Common myeloid progenitor, CD34-positive (primary cell): ENCODE measurements at regions not wholly inside any gene's neighbourhood (a gene's known extent, or its start where the extent isn't known, plus 50 kb on each side); places are given as distances from the start of the nearest gene placed in this dataset.

Experiments
- CTCF ChIA-PET: fragments of 350-600 bp; sonication (Branson Sonifier 250); formaldehyde crosslinking; loops from one replicate; lab custom pipeline; 2021; ENCODE audit warnings: antibody characterized with exemption; lab: Charles Lee
- POLR2A ChIA-PET: fragments of 350-600 bp; sonication (Branson Sonifier 250); formaldehyde crosslinking; loops from one replicate; lab custom pipeline; 2021; ENCODE audit warnings: antibody characterized with exemption; lab: Charles Lee
- DNase-seq, 3 donors: peaks; one replicate each; pipeline versions ENCODE4 v3.0.0 to v3.0.0-alpha.2; 2013
- H3K27ac ChIP-seq, 2 experiments: 1 replicate in 1 of 2; 2 replicates in 1 of 2; pipeline ENCODE4 v1.7.0; 2013; ENCODE audit warnings: inconsistent platforms in 2 of 2, low read length in 2 of 2, mild to moderate bottlenecking in 2 of 2, low read depth in 1 of 2, moderate library complexity in 1 of 2; ENCODE audit not compliant: severe bottlenecking in 2 of 2, insufficient read depth in 1 of 2, poor library complexity in 1 of 2
- H3K27me3 ChIP-seq, 5 experiments: replicated peaks in 2 of 5; 1 replicate in 3 of 5; 2 replicates in 2 of 5; pipeline versions ENCODE4 v1.6.1 to v1.7.0; 2013; ENCODE audit warnings: low read length in 4 of 5, mild to moderate bottlenecking in 2 of 5, moderate library complexity in 2 of 5, inconsistent platforms in 1 of 5; ENCODE audit not compliant: insufficient read depth in 5 of 5, control insufficient read depth in 4 of 5
- H3K36me3 ChIP-seq, 4 experiments: 1 replicate in 2 of 4; 2 replicates in 2 of 4; pipeline versions ENCODE4 v1.6.1 to v1.7.0; 2013; ENCODE audit warnings: low read length in 3 of 4, control low read depth in 1 of 4, mild to moderate bottlenecking in 1 of 4; ENCODE audit not compliant: control insufficient read depth in 4 of 4, insufficient read depth in 4 of 4
- H3K4me1 ChIP-seq, 4 experiments: 1 replicate in 3 of 4; 2 replicates in 1 of 4; pipeline versions ENCODE4 v1.6.1 to v1.7.1; 2013; ENCODE audit warnings: low read length in 3 of 4, mild to moderate bottlenecking in 3 of 4, control low read depth in 1 of 4, inconsistent platforms in 1 of 4, moderate library complexity in 1 of 4; ENCODE audit not compliant: control insufficient read depth in 4 of 4, insufficient read depth in 4 of 4; ENCODE audit errors: control extremely low read depth in 1 of 4
- H3K4me3 ChIP-seq, 7 experiments: 1 replicate in 4 of 7; 2 replicates in 3 of 7; pipeline versions ENCODE4 v1.5.1 to v1.7.0; 2013; ENCODE audit warnings: mild to moderate bottlenecking in 7 of 7, low read length in 6 of 7, moderate library complexity in 6 of 7, inconsistent platforms in 2 of 7, low read depth in 2 of 7, control low read depth in 1 of 7; ENCODE audit not compliant: insufficient read depth in 4 of 7, control insufficient read depth in 1 of 7; ENCODE audit errors: extremely low read depth in 1 of 7
- H3K9me3 ChIP-seq, 5 experiments: 1 replicate in 4 of 5; 2 replicates in 1 of 5; pipeline versions ENCODE4 v1.6.1 to v1.7.1; 2013; ENCODE audit warnings: low read length in 4 of 5, mild to moderate bottlenecking in 2 of 5, inconsistent platforms in 1 of 5, low read depth in 1 of 5, moderate library complexity in 1 of 5; ENCODE audit not compliant: control insufficient read depth in 4 of 5, insufficient read depth in 2 of 5; ENCODE audit errors: control extremely low read depth in 1 of 5
- WGBS: methylation state at CpG from one replicate; pipeline ENCODE4 v1.1.5; 2013; ENCODE audit not compliant: insufficient coverage; 5-methylcytosine and 5-hydroxymethylcytosine counted together

GRCh38 chrX:20454117-20454516 lies 187.4 kb upstream of the RPS6KA3 start:
- WGBS, result 50% methylated on average over 2 of the region's 3 CpGs
- peaks cover 0 to 6% (median 0%) of the 10 kb centered on the region in 4 experiments for H3K4me1 ChIP-seq
- H3K4me3 ChIP-seq, result no peak overlapping the region
- peaks cover 0 to 14% (median 0%) of the 10 kb centered on the region in 5 experiments for H3K27me3 ChIP-seq
- POLR2A ChIA-PET, result no interaction called here
- peak in 2 of 3 donors; percentile 9 to 19 for DNase-seq
- CTCF ChIA-PET, result no interaction called here
- no peaks in the 10 kb centered on the region for H3K9me3 ChIP-seq
- no peaks in the 10 kb centered on the region for H3K36me3 ChIP-seq
- H3K27ac ChIP-seq, result no peak overlapping the region

- ChIA-PET POLR2A (no interaction called here), CTCF (no interaction called here)
- Histone ChIP-seq H3K27ac (peak overlapping the region in 1 of 2 experiments; percentile 54), H3K4me3 (no peak overlapping the region), H3K9me3 (no peaks in the 10 kb centered on the region), H3K4me1 (peaks cover 0 to 6% (median 0%) of the 10 kb centered on the region in 4 experiments), H3K36me3 (no peaks in the 10 kb centered on the region), H3K27me3 (peaks cover 0 to 10% (median 0%) of the 10 kb centered on the region in 5 experiments)
- DNase-seq, result peak; percentile 9 to 64 (median 55)
- WGBS, result 100% methylated on average over 1 of the region's 4 CpGs
These were observed 185.8 kb upstream of the RPS6KA3 start for GRCh38 chrX:20452487-20452886.

GRCh38 chrX:20451929-20452328 lies 185.2 kb upstream of the RPS6KA3 start:
- Histone ChIP-seq H3K27me3 (peaks cover 0 to 10% (median 0%) of the 10 kb centered on the region in 5 experiments), H3K9me3 (no peaks in the 10 kb centered on the region), H3K4me3 (no peak overlapping the region), H3K27ac (peak overlapping the region in 1 of 2 experiments; percentile 54), H3K36me3 (no peaks in the 10 kb centered on the region), H3K4me1 (peaks cover 0 to 6% (median 0%) of the 10 kb centered on the region in 4 experiments)
- CTCF ChIA-PET, result no interaction called here
- WGBS, result no CpG with 5 or more reads among the region's 2 CpGs
- POLR2A ChIA-PET, result no interaction called here
- no peak for DNase-seq

- no peak overlapping the region for H3K27ac ChIP-seq
- POLR2A ChIA-PET, result no interaction called here
These were observed 178.4 kb upstream of the RPS6KA3 start for GRCh38 chrX:20445109-20445508.

GRCh38 chrX:20442597-20442996 lies 175.9 kb upstream of the RPS6KA3 start:
- WGBS, result no CpG with 5 or more reads among the region's 3 CpGs
- DNase-seq, result peak; percentile 84 to 90 (median 86)
- ChIA-PET CTCF (interaction anchor here (1.6 kb wide), 1 partner anchor 184 kb away, joined by 3 read pairs; no protein-coding TSS in a partner anchor), POLR2A (no interaction called here)
- Histone ChIP-seq H3K27ac (no peak overlapping the region), H3K36me3 (no peaks in the 10 kb centered on the region), H3K27me3 (no peaks in the 10 kb centered on the region), H3K9me3 (no peaks in the 10 kb centered on the region), H3K4me1 (peaks cover 6 to 37% (median 18%) of the 10 kb centered on the region in 4 experiments), H3K4me3 (no peak overlapping the region)

More at GRCh38 chrX:20445109-20445508, 178.4 kb upstream of the RPS6KA3 start:
- H3K36me3 ChIP-seq, result no peaks in the 10 kb centered on the region
- no peaks in the 10 kb centered on the region for H3K9me3 ChIP-seq
- DNase-seq, result no peak
- H3K27me3 ChIP-seq, result peaks cover 0 to 4% (median 0%) of the 10 kb centered on the region in 5 experiments
- H3K4me3 ChIP-seq, result no peak overlapping the region
- CTCF ChIA-PET, result no interaction called here
- WGBS, result no CpG with 5 or more reads among the region's 2 CpGs
- H3K4me1 ChIP-seq, result peaks cover 0 to 21% (median 7%) of the 10 kb centered on the region in 4 experiments

- Histone ChIP-seq H3K36me3 (no peaks in the 10 kb centered on the region), H3K27me3 (no peaks in the 10 kb centered on the region), H3K27ac (no peak overlapping the region), H3K4me3 (no peak overlapping the region), H3K4me1 (peaks cover 11 to 51% (median 22%) of the 10 kb centered on the region in 4 experiments), H3K9me3 (no peaks in the 10 kb centered on the region)
- ChIA-PET CTCF (no interaction called here), POLR2A (no interaction called here)
- no CpG with 5 or more reads among the region's 1 CpG for WGBS
- no peak for DNase-seq
These were observed 174.4 kb upstream of the RPS6KA3 start for GRCh38 chrX:20441123-20441522.

GRCh38 chrX:20438871-20439526 lies 172.3 kb upstream of the RPS6KA3 start:
- H3K4me1 ChIP-seq, result peaks cover 11 to 55% (median 22%) of the 10 kb centered on the region in 4 experiments
- CTCF ChIA-PET, result interaction anchor here (0.7 to 2.1 kb wide), 4 partner anchors 12 to 186 kb away, joined by 3 to 9 read pairs (median 3); no protein-coding TSS in a partner anchor
- 98% methylated on average over 8 of the region's 9 CpGs for WGBS

More at GRCh38 chrX:20438871-20439526, 172.3 kb upstream of the RPS6KA3 start:
- no peak overlapping the region for H3K27ac ChIP-seq
- H3K36me3 ChIP-seq, result no peaks in the 10 kb centered on the region
- DNase-seq, result peak in 1 of 3 donors; percentile 25
- POLR2A ChIA-PET, result no interaction called here
- H3K27me3 ChIP-seq, result no peaks in the 10 kb centered on the region
- no peak overlapping the region for H3K4me3 ChIP-seq
- no peaks in the 10 kb centered on the region for H3K9me3 ChIP-seq
